ENCODE measurements at regions not wholly inside any gene's neighbourhood (a gene's known extent, or its start where the extent isn't known, plus 50 kb on each side); places are given as distances from the start of the nearest gene placed in this dataset.

DNA sequence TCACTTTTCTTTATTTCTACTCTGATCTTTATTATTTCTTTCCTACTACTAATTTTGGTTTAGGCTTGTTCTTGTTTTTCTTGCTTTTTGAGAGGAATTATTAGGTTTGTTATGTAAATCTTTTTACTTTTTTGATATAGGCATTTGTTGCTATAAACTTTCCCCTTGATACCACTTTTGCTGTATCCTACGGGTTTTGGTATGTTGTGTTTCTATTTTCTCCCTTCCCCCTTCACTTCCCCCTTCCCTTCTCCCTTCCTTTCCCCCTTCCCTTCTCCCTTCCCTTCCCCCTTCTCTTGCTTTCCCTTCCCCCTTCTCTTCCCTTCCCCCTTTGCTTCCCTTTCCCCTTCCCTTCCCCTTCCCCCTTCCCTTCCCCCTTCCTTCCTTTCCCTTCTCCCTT is 529.6 kb downstream of the RAB38 start:
- no peak for TF ChIP-seq EZH2phosphoT487 (IDR thresholded peaks at IDR 0.05; ENCODE audit: borderline replicate concordance, low read length)
- TF ChIP-seq, protein P1, sequence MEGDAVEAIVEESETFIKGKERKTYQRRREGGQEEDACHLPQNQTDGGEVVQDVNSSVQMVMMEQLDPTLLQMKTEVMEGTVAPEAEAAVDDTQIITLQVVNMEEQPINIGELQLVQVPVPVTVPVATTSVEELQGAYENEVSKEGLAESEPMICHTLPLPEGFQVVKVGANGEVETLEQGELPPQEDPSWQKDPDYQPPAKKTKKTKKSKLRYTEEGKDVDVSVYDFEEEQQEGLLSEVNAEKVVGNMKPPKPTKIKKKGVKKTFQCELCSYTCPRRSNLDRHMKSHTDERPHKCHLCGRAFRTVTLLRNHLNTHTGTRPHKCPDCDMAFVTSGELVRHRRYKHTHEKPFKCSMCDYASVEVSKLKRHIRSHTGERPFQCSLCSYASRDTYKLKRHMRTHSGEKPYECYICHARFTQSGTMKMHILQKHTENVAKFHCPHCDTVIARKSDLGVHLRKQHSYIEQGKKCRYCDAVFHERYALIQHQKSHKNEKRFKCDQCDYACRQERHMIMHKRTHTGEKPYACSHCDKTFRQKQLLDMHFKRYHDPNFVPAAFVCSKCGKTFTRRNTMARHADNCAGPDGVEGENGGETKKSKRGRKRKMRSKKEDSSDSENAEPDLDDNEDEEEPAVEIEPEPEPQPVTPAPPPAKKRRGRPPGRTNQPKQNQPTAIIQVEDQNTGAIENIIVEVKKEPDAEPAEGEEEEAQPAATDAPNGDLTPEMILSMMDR (IDR thresholded peaks at IDR 0.05; ENCODE audit: low read depth, low read length, poor library complexity, severe bottlenecking), result no peak
